GM23338 (cell line): ENCODE measurements at regions not wholly inside any gene's neighbourhood (a gene's known extent, or its start where the extent isn't known, plus 50 kb on each side); places are given as distances from the start of the nearest gene placed in this dataset.

Experiments used
- ATAC-seq: fragments of 200-7000 bp; cut with Tn5 transposase; 3 replicates; pipeline ENCODE4 v1.9.1; 2020
- DNase-seq: peaks from one replicate; pipeline ENCODE4 v3.0.0-alpha.2; 2015; ENCODE audit warnings: low spot score
- H2AFZ ChIP-seq: fragments of 200-600 bp; sonication (generic); 2 replicates; pipeline ENCODE4 v1.8.0; 2016; ENCODE audit warnings: antibody characterized with exemption, mild to moderate bottlenecking, moderate library complexity
- H3F3A ChIP-seq: fragments of 200-600 bp; sonication (generic); replicated peaks from 2 replicates; pipeline ENCODE4 v1.8.0; 2017; ENCODE audit warnings: antibody characterized with exemption, mixed run types, low read depth
- H3K27ac ChIP-seq: fragments of 200-600 bp; sonication (generic); 2 replicates; pipeline ENCODE4 v1.6.1; 2016; ENCODE audit warnings: low read depth
- H3K27me3 ChIP-seq: fragments of 200-600 bp; sonication (generic); 2 replicates; pipeline ENCODE4 v1.8.0; 2016; ENCODE audit warnings: mild to moderate bottlenecking, mixed run types, moderate library complexity; ENCODE audit not compliant: insufficient read depth
- H3K36me3 ChIP-seq: fragments of 200-600 bp; sonication (generic); 2 replicates; pipeline ENCODE4 v1.8.0; 2016; ENCODE audit warnings: mild to moderate bottlenecking; ENCODE audit not compliant: insufficient read depth
- H3K4me1 ChIP-seq: fragments of 200-600 bp; sonication (generic); 2 replicates; pipeline ENCODE4 v1.8.0; 2016; ENCODE audit warnings: mild to moderate bottlenecking, moderate library complexity; ENCODE audit not compliant: insufficient read depth
- H3K4me2 ChIP-seq: fragments of 200-600 bp; sonication (generic); 2 replicates; pipeline ENCODE4 v1.7.1; 2017; ENCODE audit warnings: mixed run types
- H3K4me3 ChIP-seq: fragments of 200-600 bp; sonication (generic); 2 replicates; pipeline ENCODE4 v1.6.1; 2016; ENCODE audit warnings: mixed run types
- H3K79me2 ChIP-seq: fragments of 200-600 bp; sonication (generic); replicated peaks from 2 replicates; pipeline ENCODE4 v1.8.0; 2017; ENCODE audit warnings: mild to moderate bottlenecking; ENCODE audit not compliant: insufficient read depth
- H3K9me2 ChIP-seq: fragments of 200-600 bp; sonication (generic); 2 replicates; pipeline ENCODE4 v1.8.0; 2017; ENCODE audit not compliant: insufficient read depth
- H4K20me1 ChIP-seq: fragments of 200-600 bp; sonication (generic); replicated peaks from 2 replicates; pipeline ENCODE4 v1.8.0; 2017; ENCODE audit warnings: mild to moderate bottlenecking; ENCODE audit not compliant: insufficient read depth
- H3K27ac Mint-ChIP-seq: 2 replicates; pipeline ENCODE4 v1.8.0; 2020; ENCODE audit warnings: inconsistent platforms, mild to moderate bottlenecking, moderate library complexity, mixed read lengths
- H3K27me3 Mint-ChIP-seq: 3 replicates; pipeline ENCODE4 v1.8.0; 2022; ENCODE audit warnings: low read depth, mild to moderate bottlenecking, moderate library complexity, mixed read lengths, inconsistent platforms; ENCODE audit not compliant: insufficient read depth, poor library complexity
- H3K36me3 Mint-ChIP-seq: 3 replicates; pipeline ENCODE4 v1.8.0; 2021; ENCODE audit warnings: low read depth, mild to moderate bottlenecking, inconsistent platforms, moderate library complexity, mixed read lengths
- H3K4me1 Mint-ChIP-seq: 3 replicates; pipeline ENCODE4 v1.8.0; 2020; ENCODE audit warnings: mild to moderate bottlenecking, inconsistent platforms, mixed read lengths
- H3K4me3 Mint-ChIP-seq: 3 replicates; pipeline ENCODE4 v1.8.0; 2021; ENCODE audit warnings: moderate library complexity, mild to moderate bottlenecking, inconsistent platforms, mixed read lengths
- H3K9me3 Mint-ChIP-seq: 3 replicates; pipeline ENCODE4 v1.8.0; 2020; ENCODE audit warnings: moderate library complexity, mild to moderate bottlenecking, inconsistent platforms, mixed read lengths
- CREB1 ChIP-seq: fragments of 250-450 bp; sonication (Bioruptor Pico); IDR thresholded peaks from 2 replicates; pipeline ENCODE4 v1.5.0; 2020; ENCODE audit warnings: low read depth, mild to moderate bottlenecking, moderate library complexity
- EZH2 ChIP-seq: fragments of 200-600 bp; sonication (generic); IDR thresholded peaks from one replicate; pipeline ENCODE4 v1.8.0; 2017; ENCODE audit warnings: antibody characterized with exemption, mild to moderate bottlenecking, low read depth; ENCODE audit not compliant: unreplicated experiment
- JUNB ChIP-seq: IDR thresholded peaks from one replicate; pipeline ENCODE4 v1.6.1; 2016; ENCODE audit warnings: antibody characterized with exemption; ENCODE audit not compliant: unreplicated experiment
- NANOG ChIP-seq: IDR thresholded peaks from 2 replicates; pipeline ENCODE4 v1.6.1; 2016; ENCODE audit warnings: antibody characterized with exemption, borderline replicate concordance
- POLR2AphosphoS5 ChIP-seq: IDR thresholded peaks from 2 replicates; pipeline ENCODE4 v1.6.1; 2016; ENCODE audit warnings: antibody characterized with exemption, low read depth
- STAT1 ChIP-seq: IDR thresholded peaks from one replicate; pipeline ENCODE4 v1.6.1; 2016; ENCODE audit warnings: antibody characterized with exemption; ENCODE audit not compliant: unreplicated experiment
- ZNF114 ChIP-seq: fragments of 250-450 bp; sonication (Bioruptor Pico); IDR thresholded peaks from 2 replicates; pipeline ENCODE4 v1.5.0; 2020; ENCODE audit warnings: mild to moderate bottlenecking, moderate library complexity
- ZNF331 ChIP-seq: fragments of 250-450 bp; sonication (Bioruptor Pico); IDR thresholded peaks from 2 replicates; pipeline ENCODE4 v1.5.0; 2020; ENCODE audit warnings: low read depth, mild to moderate bottlenecking, moderate library complexity
- TF ChIP-seq, protein P1 (sequence below): fragments of 250-450 bp; sonication (Bioruptor Pico); IDR thresholded peaks from 2 replicates; pipeline ENCODE4 v1.5.0; 2020; ENCODE audit warnings: mild to moderate bottlenecking, moderate library complexity
- TF ChIP-seq, protein P2 (sequence below): IDR thresholded peaks from one replicate; pipeline ENCODE4 v1.6.1; 2018; ENCODE audit warnings: antibody characterized with exemption; ENCODE audit not compliant: unreplicated experiment
- TF ChIP-seq, protein P3 (sequence below): IDR thresholded peaks from 2 replicates; pipeline ENCODE4 v1.6.1; 2016; ENCODE audit warnings: antibody characterized with exemption
- TF ChIP-seq, protein P4 (sequence below), 2 experiments: fragments of 200-600 bp in 1 of 2; sonication (generic) in 1 of 2; conservative IDR thresholded peaks; 2 replicates each; pipeline versions ENCODE4 v1.5.1 to v1.6.1; 2016 to 2017; ENCODE audit warnings: antibody characterized with exemption in 2 of 2, low read depth in 2 of 2, mild to moderate bottlenecking in 2 of 2, moderate library complexity in 1 of 2

DNA sequence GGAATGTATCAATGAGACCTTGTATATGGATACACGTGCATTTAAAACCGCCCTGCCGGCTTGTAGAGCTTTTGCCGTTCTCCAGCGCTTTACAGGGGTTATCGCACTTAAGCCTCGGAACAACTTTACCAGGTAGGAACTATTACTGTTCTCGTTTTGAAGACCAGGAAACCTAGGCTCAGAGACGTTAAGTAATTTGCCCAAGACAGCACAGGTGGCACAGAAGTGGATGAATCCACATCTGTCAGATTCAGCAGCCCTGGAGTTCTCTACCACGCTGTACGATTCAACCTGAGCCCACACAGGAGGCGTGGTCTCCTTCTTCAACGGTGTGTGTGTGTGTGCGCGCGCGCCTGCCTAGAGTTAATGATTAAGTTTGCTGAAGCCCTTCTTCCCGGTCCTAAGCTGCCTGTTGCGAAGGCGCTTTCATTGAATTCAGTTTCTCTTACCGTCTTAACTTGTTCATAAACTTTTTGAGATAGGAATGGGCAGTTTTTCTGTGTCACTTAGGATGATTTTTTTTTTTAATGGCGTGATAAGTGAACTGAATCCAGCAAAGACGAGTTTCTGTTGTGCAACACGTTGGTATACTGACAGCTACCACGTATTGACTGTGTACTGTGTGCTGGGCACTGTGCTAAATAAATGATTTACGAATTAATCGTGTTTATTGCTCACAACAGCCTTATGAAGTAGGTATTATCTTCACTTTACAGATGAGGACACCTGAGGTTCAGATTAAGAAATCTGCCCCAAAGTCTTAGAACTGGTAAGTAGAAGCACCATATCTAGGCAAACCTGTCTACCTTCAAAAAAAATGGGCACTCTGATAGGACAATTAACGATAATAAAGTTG, 67.4 kb downstream of the KCNRG start:
- H3K4me1 ChIP-seq, result peaks cover 31% of the 10 kb centered on the region
- Mint-ChIP-seq H3K4me1 (peaks cover 31% of the 10 kb centered on the region), H3K27ac (peak overlapping the region; percentile 85), H3K9me3 (no peaks in the 10 kb centered on the region), H3K4me3 (peak overlapping the region; percentile 99), H3K36me3 (no peaks in the 10 kb centered on the region; the same call in 1 of the 3 replicates), H3K27me3 (peaks cover 9% of the 10 kb centered on the region)
- no peaks in the 10 kb centered on the region for H3K9me2 ChIP-seq
- TF ChIP-seq, protein P1, sequence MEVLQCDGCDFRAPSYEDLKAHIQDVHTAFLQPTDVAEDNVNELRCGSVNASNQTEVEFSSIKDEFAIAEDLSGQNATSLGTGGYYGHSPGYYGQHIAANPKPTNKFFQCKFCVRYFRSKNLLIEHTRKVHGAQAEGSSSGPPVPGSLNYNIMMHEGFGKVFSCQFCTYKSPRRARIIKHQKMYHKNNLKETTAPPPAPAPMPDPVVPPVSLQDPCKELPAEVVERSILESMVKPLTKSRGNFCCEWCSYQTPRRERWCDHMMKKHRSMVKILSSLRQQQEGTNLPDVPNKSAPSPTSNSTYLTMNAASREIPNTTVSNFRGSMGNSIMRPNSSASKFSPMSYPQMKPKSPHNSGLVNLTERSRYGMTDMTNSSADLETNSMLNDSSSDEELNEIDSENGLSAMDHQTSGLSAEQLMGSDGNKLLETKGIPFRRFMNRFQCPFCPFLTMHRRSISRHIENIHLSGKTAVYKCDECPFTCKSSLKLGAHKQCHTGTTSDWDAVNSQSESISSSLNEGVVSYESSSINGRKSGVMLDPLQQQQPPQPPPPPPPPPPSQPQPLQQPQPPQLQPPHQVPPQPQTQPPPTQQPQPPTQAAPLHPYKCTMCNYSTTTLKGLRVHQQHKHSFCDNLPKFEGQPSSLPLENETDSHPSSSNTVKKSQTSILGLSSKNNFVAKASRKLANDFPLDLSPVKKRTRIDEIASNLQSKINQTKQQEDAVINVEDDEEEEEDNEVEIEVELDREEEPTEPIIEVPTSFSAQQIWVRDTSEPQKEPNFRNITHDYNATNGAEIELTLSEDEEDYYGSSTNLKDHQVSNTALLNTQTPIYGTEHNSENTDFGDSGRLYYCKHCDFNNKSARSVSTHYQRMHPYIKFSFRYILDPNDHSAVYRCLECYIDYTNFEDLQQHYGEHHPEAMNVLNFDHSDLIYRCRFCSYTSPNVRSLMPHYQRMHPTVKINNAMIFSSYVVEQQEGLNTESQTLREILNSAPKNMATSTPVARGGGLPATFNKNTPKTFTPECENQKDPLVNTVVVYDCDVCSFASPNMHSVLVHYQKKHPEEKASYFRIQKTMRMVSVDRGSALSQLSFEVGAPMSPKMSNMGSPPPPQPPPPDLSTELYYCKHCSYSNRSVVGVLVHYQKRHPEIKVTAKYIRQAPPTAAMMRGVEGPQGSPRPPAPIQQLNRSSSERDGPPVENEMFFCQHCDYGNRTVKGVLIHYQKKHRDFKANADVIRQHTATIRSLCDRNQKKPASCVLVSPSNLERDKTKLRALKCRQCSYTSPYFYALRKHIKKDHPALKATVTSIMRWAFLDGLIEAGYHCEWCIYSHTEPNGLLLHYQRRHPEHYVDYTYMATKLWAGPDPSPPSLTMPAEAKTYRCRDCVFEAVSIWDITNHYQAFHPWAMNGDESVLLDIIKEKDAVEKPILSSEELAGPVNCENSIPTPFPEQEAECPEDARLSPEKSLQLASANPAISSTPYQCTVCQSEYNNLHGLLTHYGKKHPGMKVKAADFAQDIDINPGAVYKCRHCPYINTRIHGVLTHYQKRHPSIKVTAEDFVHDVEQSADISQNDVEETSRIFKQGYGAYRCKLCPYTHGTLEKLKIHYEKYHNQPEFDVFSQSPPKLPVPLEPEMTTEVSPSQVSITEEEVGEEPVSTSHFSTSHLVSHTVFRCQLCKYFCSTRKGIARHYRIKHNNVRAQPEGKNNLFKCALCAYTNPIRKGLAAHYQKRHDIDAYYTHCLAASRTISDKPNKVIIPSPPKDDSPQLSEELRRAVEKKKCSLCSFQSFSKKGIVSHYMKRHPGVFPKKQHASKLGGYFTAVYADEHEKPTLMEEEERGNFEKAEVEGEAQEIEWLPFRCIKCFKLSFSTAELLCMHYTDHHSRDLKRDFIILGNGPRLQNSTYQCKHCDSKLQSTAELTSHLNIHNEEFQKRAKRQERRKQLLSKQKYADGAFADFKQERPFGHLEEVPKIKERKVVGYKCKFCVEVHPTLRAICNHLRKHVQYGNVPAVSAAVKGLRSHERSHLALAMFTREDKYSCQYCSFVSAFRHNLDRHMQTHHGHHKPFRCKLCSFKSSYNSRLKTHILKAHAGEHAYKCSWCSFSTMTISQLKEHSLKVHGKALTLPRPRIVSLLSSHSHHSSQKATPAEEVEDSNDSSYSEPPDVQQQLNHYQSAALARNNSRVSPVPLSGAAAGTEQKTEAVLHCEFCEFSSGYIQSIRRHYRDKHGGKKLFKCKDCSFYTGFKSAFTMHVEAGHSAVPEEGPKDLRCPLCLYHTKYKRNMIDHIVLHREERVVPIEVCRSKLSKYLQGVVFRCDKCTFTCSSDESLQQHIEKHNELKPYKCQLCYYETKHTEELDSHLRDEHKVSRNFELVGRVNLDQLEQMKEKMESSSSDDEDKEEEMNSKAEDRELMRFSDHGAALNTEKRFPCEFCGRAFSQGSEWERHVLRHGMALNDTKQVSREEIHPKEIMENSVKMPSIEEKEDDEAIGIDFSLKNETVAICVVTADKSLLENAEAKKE, result no peak
- TF ChIP-seq NANOG (no peak), ZNF331 (no peak), CREB1 (CRISPR knock-in tag) (no peak), EZH2 (no peak), ZNF114 (no peak), POLR2AphosphoS5 (no peak), STAT1 (no peak), JUNB (no peak)
- TF ChIP-seq, protein P2, sequence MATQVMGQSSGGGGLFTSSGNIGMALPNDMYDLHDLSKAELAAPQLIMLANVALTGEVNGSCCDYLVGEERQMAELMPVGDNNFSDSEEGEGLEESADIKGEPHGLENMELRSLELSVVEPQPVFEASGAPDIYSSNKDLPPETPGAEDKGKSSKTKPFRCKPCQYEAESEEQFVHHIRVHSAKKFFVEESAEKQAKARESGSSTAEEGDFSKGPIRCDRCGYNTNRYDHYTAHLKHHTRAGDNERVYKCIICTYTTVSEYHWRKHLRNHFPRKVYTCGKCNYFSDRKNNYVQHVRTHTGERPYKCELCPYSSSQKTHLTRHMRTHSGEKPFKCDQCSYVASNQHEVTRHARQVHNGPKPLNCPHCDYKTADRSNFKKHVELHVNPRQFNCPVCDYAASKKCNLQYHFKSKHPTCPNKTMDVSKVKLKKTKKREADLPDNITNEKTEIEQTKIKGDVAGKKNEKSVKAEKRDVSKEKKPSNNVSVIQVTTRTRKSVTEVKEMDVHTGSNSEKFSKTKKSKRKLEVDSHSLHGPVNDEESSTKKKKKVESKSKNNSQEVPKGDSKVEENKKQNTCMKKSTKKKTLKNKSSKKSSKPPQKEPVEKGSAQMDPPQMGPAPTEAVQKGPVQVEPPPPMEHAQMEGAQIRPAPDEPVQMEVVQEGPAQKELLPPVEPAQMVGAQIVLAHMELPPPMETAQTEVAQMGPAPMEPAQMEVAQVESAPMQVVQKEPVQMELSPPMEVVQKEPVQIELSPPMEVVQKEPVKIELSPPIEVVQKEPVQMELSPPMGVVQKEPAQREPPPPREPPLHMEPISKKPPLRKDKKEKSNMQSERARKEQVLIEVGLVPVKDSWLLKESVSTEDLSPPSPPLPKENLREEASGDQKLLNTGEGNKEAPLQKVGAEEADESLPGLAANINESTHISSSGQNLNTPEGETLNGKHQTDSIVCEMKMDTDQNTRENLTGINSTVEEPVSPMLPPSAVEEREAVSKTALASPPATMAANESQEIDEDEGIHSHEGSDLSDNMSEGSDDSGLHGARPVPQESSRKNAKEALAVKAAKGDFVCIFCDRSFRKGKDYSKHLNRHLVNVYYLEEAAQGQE, result no peak
- TF ChIP-seq, protein P3, sequence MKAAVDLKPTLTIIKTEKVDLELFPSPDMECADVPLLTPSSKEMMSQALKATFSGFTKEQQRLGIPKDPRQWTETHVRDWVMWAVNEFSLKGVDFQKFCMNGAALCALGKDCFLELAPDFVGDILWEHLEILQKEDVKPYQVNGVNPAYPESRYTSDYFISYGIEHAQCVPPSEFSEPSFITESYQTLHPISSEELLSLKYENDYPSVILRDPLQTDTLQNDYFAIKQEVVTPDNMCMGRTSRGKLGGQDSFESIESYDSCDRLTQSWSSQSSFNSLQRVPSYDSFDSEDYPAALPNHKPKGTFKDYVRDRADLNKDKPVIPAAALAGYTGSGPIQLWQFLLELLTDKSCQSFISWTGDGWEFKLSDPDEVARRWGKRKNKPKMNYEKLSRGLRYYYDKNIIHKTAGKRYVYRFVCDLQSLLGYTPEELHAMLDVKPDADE, result no peak
- TF ChIP-seq, protein P4, sequence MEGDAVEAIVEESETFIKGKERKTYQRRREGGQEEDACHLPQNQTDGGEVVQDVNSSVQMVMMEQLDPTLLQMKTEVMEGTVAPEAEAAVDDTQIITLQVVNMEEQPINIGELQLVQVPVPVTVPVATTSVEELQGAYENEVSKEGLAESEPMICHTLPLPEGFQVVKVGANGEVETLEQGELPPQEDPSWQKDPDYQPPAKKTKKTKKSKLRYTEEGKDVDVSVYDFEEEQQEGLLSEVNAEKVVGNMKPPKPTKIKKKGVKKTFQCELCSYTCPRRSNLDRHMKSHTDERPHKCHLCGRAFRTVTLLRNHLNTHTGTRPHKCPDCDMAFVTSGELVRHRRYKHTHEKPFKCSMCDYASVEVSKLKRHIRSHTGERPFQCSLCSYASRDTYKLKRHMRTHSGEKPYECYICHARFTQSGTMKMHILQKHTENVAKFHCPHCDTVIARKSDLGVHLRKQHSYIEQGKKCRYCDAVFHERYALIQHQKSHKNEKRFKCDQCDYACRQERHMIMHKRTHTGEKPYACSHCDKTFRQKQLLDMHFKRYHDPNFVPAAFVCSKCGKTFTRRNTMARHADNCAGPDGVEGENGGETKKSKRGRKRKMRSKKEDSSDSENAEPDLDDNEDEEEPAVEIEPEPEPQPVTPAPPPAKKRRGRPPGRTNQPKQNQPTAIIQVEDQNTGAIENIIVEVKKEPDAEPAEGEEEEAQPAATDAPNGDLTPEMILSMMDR (conservative IDR thresholded peaks at IDR 0.05; ENCODE audit: low read depth in 2 of 2), result no peak
- peaks cover 48% of the 10 kb centered on the region for H3K79me2 ChIP-seq
- peaks cover 5% of the 10 kb centered on the region; the same call in 1 of the 2 replicates for H3F3A ChIP-seq
- H4K20me1 ChIP-seq, result peaks cover 19% of the 10 kb centered on the region
- peak overlapping the region; percentile 65 for H3K4me3 ChIP-seq
- peaks cover 33% of the 10 kb centered on the region for H3K27me3 ChIP-seq
- H3K4me2 ChIP-seq, result peak overlapping the region; percentile 81
- ATAC-seq (peak; percentile 72), DNase-seq (peak; percentile 85)
- peak overlapping the region; percentile 79 for H2AFZ ChIP-seq
- H3K36me3 ChIP-seq, result no peaks in the 10 kb centered on the region
- H3K27ac ChIP-seq, result peak overlapping the region; percentile 11; the same call in 1 of the 2 replicates
